OCI-LY1 (cell line): ENCODE measurements at regions not wholly inside any gene's neighbourhood (a gene's known extent, or its start where the extent isn't known, plus 50 kb on each side); places are given as distances from the start of the nearest gene placed in this dataset.

ENCODE experiments used
- H2AFZ ChIP-seq: fragments of 200-600 bp; sonication (generic), shearing (Covaris generic); 2 replicates; pipeline ENCODE4 v1.6.0; 2014; ENCODE audit warnings: antibody characterized with exemption, mild to moderate bottlenecking, low read length
- H3F3A ChIP-seq: fragments of 200-600 bp; sonication (generic), shearing (Covaris generic); 2 replicates; pipeline ENCODE4 v1.6.0; 2014; ENCODE audit warnings: mild to moderate bottlenecking, antibody characterized with exemption, low read length, moderate library complexity; ENCODE audit not compliant: insufficient read depth
- H3K27ac ChIP-seq: fragments of 200-600 bp; sonication (generic); 2 replicates; pipeline ENCODE4 v1.5.1; 2014; ENCODE audit warnings: low read length, mixed run types, mild to moderate bottlenecking, low read depth; ENCODE audit not compliant: poor library complexity, severe bottlenecking
- H3K27me3 ChIP-seq: fragments of 200-600 bp; sonication (generic); 2 replicates; pipeline ENCODE4 v1.6.0; 2014; ENCODE audit warnings: antibody characterized with exemption, mild to moderate bottlenecking, low read length, moderate library complexity; ENCODE audit not compliant: insufficient read depth
- H3K36me3 ChIP-seq: fragments of 200-600 bp; sonication (generic); 2 replicates; pipeline ENCODE4 v1.6.1; 2014; ENCODE audit warnings: mild to moderate bottlenecking, antibody characterized with exemption, low read length, moderate library complexity, mixed read lengths; ENCODE audit not compliant: insufficient read depth
- H3K4me1 ChIP-seq: fragments of 200-600 bp; sonication (generic); 2 replicates; pipeline ENCODE4 v1.5.1; 2014; ENCODE audit warnings: mild to moderate bottlenecking, low read length, moderate library complexity; ENCODE audit not compliant: insufficient read depth, severe bottlenecking
- H3K4me2 ChIP-seq: fragments of 200-600 bp; sonication (generic), shearing (Covaris generic); 2 replicates; pipeline ENCODE4 v1.6.1; 2014; ENCODE audit warnings: low read length
- H3K4me3 ChIP-seq: fragments of 200-600 bp; sonication (generic); 2 replicates; pipeline ENCODE4 v1.5.1; 2014; ENCODE audit warnings: low read length, low read depth, mild to moderate bottlenecking, mixed read lengths; ENCODE audit not compliant: poor library complexity, severe bottlenecking
- H3K79me2 ChIP-seq: fragments of 200-600 bp; shearing (Covaris generic); 2 replicates; pipeline ENCODE4 v1.6.1; 2016; ENCODE audit warnings: mixed run types, low read length, mixed read lengths; ENCODE audit not compliant: insufficient read depth
- H3K9ac ChIP-seq: fragments of 200-600 bp; sonication (generic), shearing (Covaris generic); 2 replicates; pipeline ENCODE4 v1.6.1; 2014; ENCODE audit warnings: mild to moderate bottlenecking, low read length, mixed read lengths
- H3K9me2 ChIP-seq: fragments of 200-600 bp; sonication (generic), shearing (Covaris generic); 2 replicates; pipeline ENCODE4 v1.6.1; 2014; ENCODE audit warnings: low read depth, mild to moderate bottlenecking, low read length, mixed read lengths
- H3K9me3 ChIP-seq: fragments of 200-600 bp; shearing (Covaris generic); 2 replicates; pipeline ENCODE4 v1.6.1; 2014; ENCODE audit warnings: low read length, mixed read lengths
- H4K20me1 ChIP-seq: fragments of 200-600 bp; sonication (generic), shearing (Covaris generic); 2 replicates; pipeline ENCODE4 v1.6.0; 2016; ENCODE audit warnings: mild to moderate bottlenecking, low read length; ENCODE audit not compliant: insufficient read depth
- CTCF ChIP-seq: fragments of 200-600 bp; sonication (generic), shearing (Covaris generic); IDR thresholded peaks from 2 replicates; pipeline ENCODE4 v1.5.1; 2017; ENCODE audit warnings: mild to moderate bottlenecking, antibody characterized with exemption, low read length, moderate library complexity, mixed read lengths
- EZH2 ChIP-seq: fragments of 200-600 bp; sonication (generic), shearing (Covaris generic); IDR thresholded peaks from 2 replicates; pipeline ENCODE4 v1.8.0; 2017; ENCODE audit warnings: borderline replicate concordance, mixed run types, mild to moderate bottlenecking, antibody characterized with exemption, low read length, moderate library complexity, mixed read lengths

- H4K20me1 ChIP-seq: no peaks in the 10 kb centered on the region
- H3K27me3 ChIP-seq: no peaks in the 10 kb centered on the region
- H3K36me3 ChIP-seq: no peaks in the 10 kb centered on the region
- H3K4me1 ChIP-seq: no peaks in the 10 kb centered on the region
- H3K9me3 ChIP-seq: no peaks in the 10 kb centered on the region
- no peaks in the 10 kb centered on the region for H3K79me2 ChIP-seq
- H3F3A ChIP-seq: no peaks in the 10 kb centered on the region
- no peaks in the 10 kb centered on the region for H3K9me2 ChIP-seq
- no peak overlapping the region for H3K9ac ChIP-seq
- no peak overlapping the region for H3K27ac ChIP-seq
- H3K4me2 ChIP-seq: no peak overlapping the region
- no peak overlapping the region for H3K4me3 ChIP-seq
- H2AFZ ChIP-seq: no peak overlapping the region; the same call in 1 of the 2 replicates
- TF ChIP-seq CTCF (no peak), EZH2 (no peak)
Measured at GRCh38 chr13:62906469-62906868, 1490.8 kb upstream of the PCDH20 start.

- no peaks in the 10 kb centered on the region for H3K27me3 ChIP-seq
- H3K79me2 ChIP-seq: no peaks in the 10 kb centered on the region
- no peak overlapping the region for H2AFZ ChIP-seq
- TF ChIP-seq CTCF (no peak), EZH2 (no peak)
- H4K20me1 ChIP-seq: no peaks in the 10 kb centered on the region
- H3K9ac ChIP-seq: no peak overlapping the region
- H3K9me2 ChIP-seq: no peaks in the 10 kb centered on the region
- no peaks in the 10 kb centered on the region for H3K36me3 ChIP-seq
- no peaks in the 10 kb centered on the region for H3F3A ChIP-seq
- no peak overlapping the region for H3K4me2 ChIP-seq
- no peaks in the 10 kb centered on the region for H3K9me3 ChIP-seq
- no peak overlapping the region for H3K27ac ChIP-seq
- peaks cover 3% of the 10 kb centered on the region for H3K4me1 ChIP-seq
- no peak overlapping the region for H3K4me3 ChIP-seq
Measured at GRCh38 chr13:62887046-62887445, 1471.4 kb upstream of the PCDH20 start.

- no peak overlapping the region for H3K4me2 ChIP-seq
- H3K27me3 ChIP-seq: no peaks in the 10 kb centered on the region
- H3F3A ChIP-seq: no peaks in the 10 kb centered on the region
- H3K9ac ChIP-seq: no peak overlapping the region
- no peak overlapping the region for H3K4me3 ChIP-seq
- H3K27ac ChIP-seq: no peak overlapping the region
- no peaks in the 10 kb centered on the region for H3K79me2 ChIP-seq
- no peak for TF ChIP-seq CTCF
- no peak for TF ChIP-seq EZH2
- no peaks in the 10 kb centered on the region for H3K9me2 ChIP-seq
- H3K36me3 ChIP-seq: no peaks in the 10 kb centered on the region
- no peak overlapping the region for H2AFZ ChIP-seq
- H3K9me3 ChIP-seq: 0 out of 2 replicates have a peak, but pooled peaks cover 4% of the 10 kb centered on the region
- H4K20me1 ChIP-seq: no peaks in the 10 kb centered on the region
- no peaks in the 10 kb centered on the region for H3K4me1 ChIP-seq
Measured at GRCh38 chr13:62879071-62879470, 1463.4 kb upstream of the PCDH20 start.
